Parathyroid adenoma (tissue), 2 donors: ENCODE measurements at regions not wholly inside any gene's neighbourhood (a gene's known extent, or its start where the extent isn't known, plus 50 kb on each side); places are given as distances from the start of the nearest gene placed in this dataset.

ENCODE experiments used
- H2AFZ ChIP-seq: fragments of 300-600 bp; sonication (generic); one replicate; pipeline ENCODE4 v1.7.0; 2017; ENCODE audit warnings: antibody characterized with exemption, mild to moderate bottlenecking
- H3K27ac ChIP-seq: fragments of 300-600 bp; sonication (generic); one replicate; pipeline ENCODE4 v1.7.0; 2017
- H3K27me3 ChIP-seq: fragments of 300-600 bp; sonication (generic); one replicate; pipeline ENCODE4 v1.7.0; 2017; ENCODE audit warnings: low read length; ENCODE audit not compliant: control insufficient read depth, insufficient read depth
- H3K36me3 ChIP-seq: fragments of 300-600 bp; sonication (generic); one replicate; pipeline ENCODE4 v1.7.0; 2017; ENCODE audit warnings: low read length; ENCODE audit not compliant: control insufficient read depth, insufficient read depth
- H3K4me1 ChIP-seq: fragments of 300-600 bp; sonication (generic); one replicate; pipeline ENCODE4 v1.7.0; 2017; ENCODE audit warnings: control low read depth
- H3K4me2 ChIP-seq: fragments of 300-600 bp; sonication (generic); one replicate; pipeline ENCODE4 v1.7.0; 2017; ENCODE audit warnings: low read length
- H3K4me3 ChIP-seq: fragments of 300-600 bp; sonication (generic); one replicate; pipeline ENCODE4 v1.7.0; 2017; ENCODE audit warnings: low read depth, low read length
- H3K79me2 ChIP-seq: fragments of 300-600 bp; sonication (generic); one replicate; pipeline ENCODE4 v1.7.0; 2017; ENCODE audit warnings: control low read depth
- H3K9ac ChIP-seq: fragments of 300-600 bp; sonication (generic); one replicate; pipeline ENCODE4 v1.7.0; 2017; ENCODE audit warnings: mild to moderate bottlenecking
- H3K9me3 ChIP-seq: fragments of 300-600 bp; sonication (generic); one replicate; pipeline ENCODE4 v1.7.0; 2017; ENCODE audit warnings: low read length; ENCODE audit not compliant: control insufficient read depth
- CTCF ChIP-seq: fragments of 300-600 bp; sonication (generic); IDR thresholded peaks from one replicate; pipeline ENCODE4 v1.7.0; 2017; ENCODE audit warnings: antibody characterized with exemption, mild to moderate bottlenecking
- donor health status: primary hyperparathyroidism.

- Histone ChIP-seq H3K9me3 (no peaks in the 10 kb centered on the region), H3K4me1 (no peaks in the 10 kb centered on the region), H3K27ac (no peak overlapping the region), H2AFZ (no peak overlapping the region), H3K9ac (no peak overlapping the region), H3K4me3 (no peak overlapping the region), H3K4me2 (no peak overlapping the region), H3K36me3 (no peaks in the 10 kb centered on the region), H3K27me3 (no peaks in the 10 kb centered on the region), H3K79me2 (no peaks in the 10 kb centered on the region)
- TF ChIP-seq CTCF: no peak
Observed at GRCh38 chr5:167472566-167473108, 818.8 kb upstream of the WWC1 start.

- TF ChIP-seq CTCF: no peak
- Histone ChIP-seq H3K9me3 (no peaks in the 10 kb centered on the region), H3K36me3 (no peaks in the 10 kb centered on the region), H3K79me2 (no peaks in the 10 kb centered on the region), H3K4me1 (no peaks in the 10 kb centered on the region), H3K27me3 (no peaks in the 10 kb centered on the region), H2AFZ (no peak overlapping the region), H3K4me3 (no peak overlapping the region), H3K9ac (no peak overlapping the region), H3K4me2 (no peak overlapping the region), H3K27ac (no peak overlapping the region)
Observed at GRCh38 chr5:167478188-167478587, 813.3 kb upstream of the WWC1 start.

GRCh38 chr5:167479779-167480178 lies 811.7 kb upstream of the WWC1 start:
- TF ChIP-seq CTCF: no peak
- no peak overlapping the region for H3K4me3 ChIP-seq
- H3K79me2 ChIP-seq: no peaks in the 10 kb centered on the region
- H3K9me3 ChIP-seq: no peaks in the 10 kb centered on the region
- H3K27ac ChIP-seq: no peak overlapping the region
- no peaks in the 10 kb centered on the region for H3K27me3 ChIP-seq
- no peak overlapping the region for H3K4me2 ChIP-seq
- no peak overlapping the region for H3K9ac ChIP-seq
- H3K4me1 ChIP-seq: no peaks in the 10 kb centered on the region
- H3K36me3 ChIP-seq: no peaks in the 10 kb centered on the region
- no peak overlapping the region for H2AFZ ChIP-seq

- Histone ChIP-seq H3K4me3 (no peak overlapping the region), H3K36me3 (no peaks in the 10 kb centered on the region), H3K9me3 (no peaks in the 10 kb centered on the region), H3K4me2 (no peak overlapping the region), H3K79me2 (no peaks in the 10 kb centered on the region), H3K4me1 (no peaks in the 10 kb centered on the region), H2AFZ (no peak overlapping the region), H3K27me3 (no peaks in the 10 kb centered on the region), H3K9ac (no peak overlapping the region), H3K27ac (no peak overlapping the region)
- TF ChIP-seq CTCF: no peak
Observed at GRCh38 chr5:167481345-167481744, 810.1 kb upstream of the WWC1 start.

- H3K4me1 ChIP-seq: no peaks in the 10 kb centered on the region
- H3K4me3 ChIP-seq: no peak overlapping the region
- no peak overlapping the region for H2AFZ ChIP-seq
- no peaks in the 10 kb centered on the region for H3K36me3 ChIP-seq
- H3K9me3 ChIP-seq: no peaks in the 10 kb centered on the region
- H3K9ac ChIP-seq: no peak overlapping the region
- H3K79me2 ChIP-seq: no peaks in the 10 kb centered on the region
- no peak overlapping the region for H3K27ac ChIP-seq
- no peaks in the 10 kb centered on the region for H3K27me3 ChIP-seq
- no peak overlapping the region for H3K4me2 ChIP-seq
- TF ChIP-seq CTCF: no peak
Observed at GRCh38 chr5:167482555-167482954, 808.9 kb upstream of the WWC1 start.
